SJSA1 (cell line): ENCODE measurements at regions not wholly inside any gene's neighbourhood (a gene's known extent, or its start where the extent isn't known, plus 50 kb on each side); places are given as distances from the start of the nearest gene placed in this dataset.

Source experiments
- DNase-seq, 2 experiments: peaks; one replicate each; pipeline ENCODE4 v3.0.0-alpha.2; 2015 to 2020; ENCODE audit warnings: low spot score in 2 of 2, low read depth in 1 of 2
- H3K27ac ChIP-seq: fragments of 250-450 bp; sonication (Bioruptor Pico); 2 replicates; pipeline ENCODE4 v1.5.1; 2020; ENCODE audit warnings: mild to moderate bottlenecking, moderate library complexity
- H3K27me3 ChIP-seq: fragments of 250-450 bp; sonication (Bioruptor Pico); replicated peaks from 2 replicates; pipeline ENCODE4 v1.5.1; 2020; ENCODE audit warnings: mild to moderate bottlenecking, moderate library complexity
- H3K36me3 ChIP-seq: fragments of 250-450 bp; sonication (Bioruptor Pico); 2 replicates; pipeline ENCODE4 v1.5.1; 2020; ENCODE audit warnings: mild to moderate bottlenecking
- H3K4me1 ChIP-seq: fragments of 250-450 bp; sonication (Bioruptor Pico); replicated peaks from 2 replicates; pipeline ENCODE4 v1.6.1; 2021; ENCODE audit warnings: mild to moderate bottlenecking
- H3K4me3 ChIP-seq: fragments of 250-450 bp; sonication (Bioruptor Pico); 2 replicates; pipeline ENCODE4 v1.5.1; 2020; ENCODE audit warnings: mild to moderate bottlenecking
- H3K9me3 ChIP-seq: fragments of 250-450 bp; sonication (Bioruptor Pico); replicated peaks from 2 replicates; pipeline ENCODE4 v1.5.1; 2020; ENCODE audit warnings: mild to moderate bottlenecking

GRCh38 chr18:11268741-11269233, 119.4 kb upstream of the PIEZO2 start:
- Histone ChIP-seq H3K27ac (no peak overlapping the region), H3K36me3 (no peaks in the 10 kb centered on the region), H3K4me3 (peak overlapping the region; percentile 15)

GRCh38 chr18:11268153-11268552, 118.8 kb upstream of the PIEZO2 start:
- Histone ChIP-seq H3K36me3 (no peaks in the 10 kb centered on the region), H3K27me3 (no peaks in the 10 kb centered on the region), H3K4me1 (peaks cover 4% of the 10 kb centered on the region), H3K27ac (no peak overlapping the region), H3K9me3 (peaks cover 6% of the 10 kb centered on the region; the same call in 1 of the 2 replicates), H3K4me3 (no peak overlapping the region)
- no peak for DNase-seq

More at GRCh38 chr18:11268741-11269233, 119.4 kb upstream of the PIEZO2 start:
- Histone ChIP-seq H3K9me3 (peaks cover 2% of the 10 kb centered on the region; the same call in 1 of the 2 replicates), H3K4me1 (peaks cover 4% of the 10 kb centered on the region), H3K27me3 (no peaks in the 10 kb centered on the region)
- DNase-seq, result peak in 1 of 2 experiments; percentile 28

- DNase-seq, result no peak
- Histone ChIP-seq H3K4me1 (peaks cover 4% of the 10 kb centered on the region), H3K4me3 (no peak overlapping the region), H3K9me3 (peaks cover 6% of the 10 kb centered on the region; the same call in 1 of the 2 replicates), H3K27ac (no peak overlapping the region), H3K36me3 (no peaks in the 10 kb centered on the region), H3K27me3 (no peaks in the 10 kb centered on the region)
Measured at GRCh38 chr18:11266781-11267480, 117.6 kb upstream of the PIEZO2 start.

GRCh38 chr18:11261486-11261885, 112.1 kb upstream of the PIEZO2 start:
- H3K4me3 ChIP-seq, result no peak overlapping the region
- no peak overlapping the region for H3K27ac ChIP-seq
- peaks cover 6% of the 10 kb centered on the region; the same call in 1 of the 2 replicates for H3K9me3 ChIP-seq
- H3K27me3 ChIP-seq, result no peaks in the 10 kb centered on the region
- DNase-seq, result no peak
- H3K36me3 ChIP-seq, result no peaks in the 10 kb centered on the region
- H3K4me1 ChIP-seq, result no peaks in the 10 kb centered on the region

GRCh38 chr18:11260961-11261461, 111.6 kb upstream of the PIEZO2 start:
- H3K36me3 ChIP-seq, result no peaks in the 10 kb centered on the region
- no peak for DNase-seq
- H3K27ac ChIP-seq, result no peak overlapping the region
- no peaks in the 10 kb centered on the region for H3K27me3 ChIP-seq
- no peaks in the 10 kb centered on the region for H3K4me1 ChIP-seq
- H3K9me3 ChIP-seq, result peaks cover 6% of the 10 kb centered on the region; the same call in 1 of the 2 replicates
- H3K4me3 ChIP-seq, result no peak overlapping the region

- Histone ChIP-seq H3K9me3 (peaks cover 6% of the 10 kb centered on the region; the same call in 1 of the 2 replicates), H3K4me1 (no peaks in the 10 kb centered on the region), H3K27ac (no peak overlapping the region), H3K27me3 (no peaks in the 10 kb centered on the region), H3K4me3 (no peak overlapping the region), H3K36me3 (no peaks in the 10 kb centered on the region)
- no peak for DNase-seq
Measured at GRCh38 chr18:11259469-11260150, 110.2 kb upstream of the PIEZO2 start.

GRCh38 chr18:11258039-11258610, 108.8 kb upstream of the PIEZO2 start:
- no peaks in the 10 kb centered on the region for H3K4me1 ChIP-seq
- no peaks in the 10 kb centered on the region for H3K9me3 ChIP-seq
- no peak overlapping the region for H3K27ac ChIP-seq
- no peak for DNase-seq
- no peaks in the 10 kb centered on the region for H3K36me3 ChIP-seq
- H3K27me3 ChIP-seq, result no peaks in the 10 kb centered on the region
- no peak overlapping the region for H3K4me3 ChIP-seq

- no peak for DNase-seq
- Histone ChIP-seq H3K9me3 (no peaks in the 10 kb centered on the region), H3K4me1 (no peaks in the 10 kb centered on the region), H3K27me3 (no peaks in the 10 kb centered on the region), H3K4me3 (no peak overlapping the region), H3K36me3 (no peaks in the 10 kb centered on the region), H3K27ac (no peak overlapping the region)
Measured at GRCh38 chr18:11256251-11256650, 106.9 kb upstream of the PIEZO2 start.

GRCh38 chr18:11251891-11252270, 102.5 kb upstream of the PIEZO2 start:
- H3K27ac ChIP-seq, result no peak overlapping the region
- no peaks in the 10 kb centered on the region for H3K36me3 ChIP-seq
- H3K9me3 ChIP-seq, result no peaks in the 10 kb centered on the region
- no peaks in the 10 kb centered on the region for H3K27me3 ChIP-seq
- no peaks in the 10 kb centered on the region for H3K4me1 ChIP-seq
- H3K4me3 ChIP-seq, result no peak overlapping the region
- DNase-seq, result no peak

- no peak overlapping the region for H3K4me3 ChIP-seq
- no peak overlapping the region for H3K27ac ChIP-seq
- H3K4me1 ChIP-seq, result no peaks in the 10 kb centered on the region
- no peaks in the 10 kb centered on the region for H3K9me3 ChIP-seq
- no peaks in the 10 kb centered on the region for H3K36me3 ChIP-seq
- DNase-seq, result no peak
- H3K27me3 ChIP-seq, result no peaks in the 10 kb centered on the region
Measured at GRCh38 chr18:11251229-11251890, 102.0 kb upstream of the PIEZO2 start.

- H3K27ac ChIP-seq, result no peak overlapping the region
- DNase-seq, result no peak
- H3K36me3 ChIP-seq, result no peaks in the 10 kb centered on the region
- no peaks in the 10 kb centered on the region for H3K4me1 ChIP-seq
- no peaks in the 10 kb centered on the region for H3K9me3 ChIP-seq
- H3K4me3 ChIP-seq, result no peak overlapping the region
- H3K27me3 ChIP-seq, result no peaks in the 10 kb centered on the region
Measured at GRCh38 chr18:11249391-11249790, 100.0 kb upstream of the PIEZO2 start.

- Histone ChIP-seq H3K36me3 (no peaks in the 10 kb centered on the region), H3K27me3 (no peaks in the 10 kb centered on the region), H3K9me3 (no peaks in the 10 kb centered on the region), H3K4me1 (no peaks in the 10 kb centered on the region), H3K27ac (no peak overlapping the region), H3K4me3 (no peak overlapping the region)
- no peak for DNase-seq
Measured at GRCh38 chr18:11247381-11247970, 98.1 kb upstream of the PIEZO2 start.
